A549 (cell line): ENCODE measurements at regions not wholly inside any gene's neighbourhood (a gene's known extent, or its start where the extent isn't known, plus 50 kb on each side); places are given as distances from the start of the nearest gene placed in this dataset.

Experiments used
- ATAC-seq, 2 experiments: fragments of 200-7000 bp in 1 of 2; fragments of >200 bp in 1 of 2; cut with Nextera tagmentation in 1 of 2; cut with Tn5 transposase in 1 of 2; 3 replicates each; pipeline versions ENCODE4 v1.8.0 to v1.9.1; 2018 to 2020; ENCODE audit warnings: mild to moderate bottlenecking in 1 of 2, moderate library complexity in 1 of 2
- CTCF ChIA-PET: fragments of 300-600 bp; sonication (Branson Sonifier 250); formaldehyde crosslinking; extraction: SDS; loops from one replicate; lab custom pipeline; 2021; ENCODE audit warnings: antibody characterized with exemption, inconsistent platforms; lab: Yijun Ruan, JAX
- POLR2A ChIA-PET: fragments of 350-600 bp; formaldehyde crosslinking; extraction: SDS; loops from one replicate; lab custom pipeline; 2021; ENCODE audit warnings: antibody characterized with exemption, inconsistent platforms; lab: Yijun Ruan, JAX
- DNase-seq, 2 experiments: peaks; one replicate each; pipeline versions ENCODE4 v3.0.0 to v3.0.0-alpha.2; 2011 to 2016; ENCODE audit warnings: low read depth in 1 of 2, low spot score in 1 of 2
- FAIRE-seq: peaks from 2 replicates; lab custom pipeline; 2011; peaks lifted over from hg19 to GRCh38; lab: Jason Lieb, UNC
- H3K27ac ChIP-seq, 2 experiments: fragments of >200 bp; sonication (Bioruptor Twin); formaldehyde crosslinking; 3 replicates each; pipeline ENCODE4 v1.5.1; 2016 to 2017
- H3K4me1 ChIP-seq: fragments of >200 bp; sonication (Bioruptor Twin); formaldehyde crosslinking; 3 replicates; pipeline ENCODE4 v1.6.1; 2016
- H3K4me2 ChIP-seq: fragments of >200 bp; sonication (Bioruptor Twin); formaldehyde crosslinking; 3 replicates; pipeline ENCODE4 v1.6.1; 2016
- H3K4me3 ChIP-seq: fragments of >200 bp; sonication (Bioruptor Twin); formaldehyde crosslinking; 3 replicates; pipeline ENCODE4 v1.5.1; 2016
- H3K9me3 ChIP-seq: fragments of >200 bp; sonication (Bioruptor Twin); formaldehyde crosslinking; 3 replicates; pipeline ENCODE4 v1.6.1; 2016
- CBX2 ChIP-seq: fragments of 200-600 bp; sonication (generic); IDR thresholded peaks from 2 replicates; pipeline ENCODE4 v1.6.1; 2016; ENCODE audit warnings: low read depth, mild to moderate bottlenecking, borderline replicate concordance
- CBX8 ChIP-seq: fragments of 200-600 bp; sonication (generic); IDR thresholded peaks from 2 replicates; pipeline ENCODE4 v1.6.1; 2016
- CEBPB ChIP-seq, 2 experiments: fragments of >200 bp in 1 of 2; sonication (Bioruptor Twin) in 1 of 2; formaldehyde crosslinking in 1 of 2; IDR thresholded peaks; 2 replicates each; pipeline ENCODE4 v1.6.1; 2012 to 2016
- CHD2 ChIP-seq: fragments of 150-350 bp; IDR thresholded peaks from 2 replicates; pipeline ENCODE4 v1.6.1; 2014; ENCODE audit warnings: low read length; ENCODE audit not compliant: partially characterized antibody
- CHD4 ChIP-seq: fragments of 200-600 bp; sonication (generic); IDR thresholded peaks from 2 replicates; pipeline ENCODE4 v1.6.1; 2016; ENCODE audit warnings: antibody characterized with exemption, mild to moderate bottlenecking, borderline replicate concordance
- E2F6 ChIP-seq: IDR thresholded peaks from 2 replicates; pipeline ENCODE4 v1.6.1; 2012; ENCODE audit warnings: low read depth, borderline replicate concordance
- EHF ChIP-seq: fragments of 250-450 bp; sonication (Bioruptor Pico); IDR thresholded peaks from 2 replicates; pipeline ENCODE4 v1.5.0; 2020; ENCODE audit warnings: mild to moderate bottlenecking
- ELK1 ChIP-seq: fragments of 150-350 bp; IDR thresholded peaks from 2 replicates; pipeline ENCODE4 v1.6.1; 2014; ENCODE audit warnings: low read depth, mild to moderate bottlenecking, low read length
- EP300 ChIP-seq, 2 experiments: fragments of >200 bp; sonication (Bioruptor Twin); formaldehyde crosslinking; IDR thresholded peaks; 2 replicates in 1 of 2; 3 replicates in 1 of 2; pipeline ENCODE4 v1.6.1; 2016 to 2017
- FOSB ChIP-seq: fragments of 250-450 bp; sonication (Bioruptor Pico); IDR thresholded peaks from 2 replicates; pipeline ENCODE4 v1.5.0; 2020; ENCODE audit warnings: mild to moderate bottlenecking, moderate library complexity
- GATA3 ChIP-seq: IDR thresholded peaks from 2 replicates; pipeline ENCODE4 v1.6.1; 2012; ENCODE audit warnings: borderline replicate concordance
- HDAC2 ChIP-seq: fragments of 200-600 bp; sonication (generic); IDR thresholded peaks from 2 replicates; pipeline ENCODE4 v1.6.1; 2016
- HOXA7 ChIP-seq: fragments of 250-450 bp; sonication (Bioruptor Pico); IDR thresholded peaks from 2 replicates; pipeline ENCODE4 v1.5.0; 2020; ENCODE audit warnings: mild to moderate bottlenecking, moderate library complexity
- HOXB5 ChIP-seq: fragments of 250-450 bp; sonication (Bioruptor Pico); IDR thresholded peaks from 2 replicates; pipeline ENCODE4 v1.5.0; 2020; ENCODE audit warnings: mild to moderate bottlenecking, moderate library complexity
- JUNB ChIP-seq: fragments of >200 bp; sonication (Bioruptor Twin); formaldehyde crosslinking; IDR thresholded peaks from 2 replicates; pipeline ENCODE4 v1.6.1; 2016
- KDM1A ChIP-seq: fragments of 200-600 bp; sonication (generic); IDR thresholded peaks from 2 replicates; pipeline ENCODE4 v1.6.1; 2016; ENCODE audit warnings: low read depth, mild to moderate bottlenecking
- KDM5A ChIP-seq: fragments of 200-600 bp; sonication (generic); IDR thresholded peaks from 2 replicates; pipeline ENCODE4 v1.6.1; 2016; ENCODE audit warnings: antibody characterized with exemption, mild to moderate bottlenecking
- MAX ChIP-seq: IDR thresholded peaks from 2 replicates; pipeline ENCODE4 v1.6.1; 2012
- NPAS2 ChIP-seq: fragments of 250-450 bp; sonication (Bioruptor Pico); IDR thresholded peaks from 2 replicates; pipeline ENCODE4 v1.8.0; 2022; ENCODE audit warnings: mild to moderate bottlenecking, moderate library complexity, borderline replicate concordance
- NR3C1 ChIP-seq: fragments of >200 bp; sonication (Bioruptor Twin); formaldehyde crosslinking; IDR thresholded peaks from 3 replicates; pipeline ENCODE4 v1.6.1; 2017
- PBX3 ChIP-seq: IDR thresholded peaks from 2 replicates; pipeline ENCODE4 v1.6.1; 2012
- RARB ChIP-seq: fragments of 250-450 bp; sonication (Bioruptor Pico); IDR thresholded peaks from 2 replicates; pipeline ENCODE4 v1.8.0; 2021; ENCODE audit warnings: mild to moderate bottlenecking, moderate library complexity
- SREBF2 ChIP-seq: fragments of 450-650 bp; IDR thresholded peaks from 2 replicates; pipeline ENCODE4 v1.6.1; 2014; ENCODE audit warnings: mild to moderate bottlenecking, moderate library complexity
- USF2 ChIP-seq: fragments of 450-650 bp; IDR thresholded peaks from 2 replicates; pipeline ENCODE4 v1.6.1; 2014; ENCODE audit warnings: antibody characterized with exemption
- ZNF302 ChIP-seq: fragments of 250-450 bp; sonication (Bioruptor Pico); IDR thresholded peaks from 2 replicates; pipeline ENCODE4 v1.9.0; 2021; ENCODE audit warnings: inconsistent platforms, mild to moderate bottlenecking, moderate library complexity
- WGBS: methylation state at CpG from one replicate; pipeline ENCODE4 v1.1.6; 2017; ENCODE audit errors: missing lambda C conversion rate; 5-methylcytosine and 5-hydroxymethylcytosine counted together

- ATAC-seq: no peak
- Histone ChIP-seq H3K4me2 (no peak overlapping the region), H3K27ac (no peak overlapping the region)
- no peak for TF ChIP-seq HOXA7
- TF ChIP-seq CHD4: no peak
- TF ChIP-seq, all 56 proteins: peak for 0
- POLR2A ChIA-PET: no interaction called here
- FAIRE-seq (no peak), DNase-seq (no peak)
- CTCF ChIA-PET: no interaction called here
- H3K4me1 ChIP-seq: no peaks in the 10 kb centered on the region
- H3K4me3 ChIP-seq: no peak overlapping the region
- WGBS: 38% methylated on average over 2 of the region's 2 CpGs
- no peaks in the 10 kb centered on the region for H3K9me3 ChIP-seq
Observed at GRCh38 chr7:15936991-15937390, 250.5 kb upstream of the MEOX2 start.

GRCh38 chr7:15932318-15932717 is 245.8 kb upstream of the MEOX2 start:
- H3K4me2 ChIP-seq: no peak overlapping the region
- no peak overlapping the region for H3K27ac ChIP-seq
- no peaks in the 10 kb centered on the region for H3K4me1 ChIP-seq
- no peaks in the 10 kb centered on the region for H3K9me3 ChIP-seq
- no peak overlapping the region for H3K4me3 ChIP-seq
- WGBS: 2% methylated on average over 1 of the region's 1 CpG
- TF ChIP-seq KDM5A (no peak), SREBF2 (no peak), E2F6 (no peak)
- CTCF ChIA-PET: interaction anchor here (0.5 to 1.3 kb wide), 2 partner anchors 26 to 66 kb away, joined by 3 to 4 read pairs; no protein-coding TSS in a partner anchor
- ATAC-seq (no peak), DNase-seq (no peak), FAIRE-seq (no peak)
- POLR2A ChIA-PET: no interaction called here

GRCh38 chr7:15929411-15929810 is 242.9 kb upstream of the MEOX2 start:
- H3K27ac ChIP-seq: no peak overlapping the region
- H3K4me2 ChIP-seq: no peak overlapping the region
- CTCF ChIA-PET: no interaction called here
- H3K4me3 ChIP-seq: no peak overlapping the region
- ATAC-seq (no peak), DNase-seq (no peak), FAIRE-seq (no peak)
- WGBS: 10% methylated on average over 1 of the region's 1 CpG
- no peaks in the 10 kb centered on the region for H3K9me3 ChIP-seq
- H3K4me1 ChIP-seq: no peaks in the 10 kb centered on the region
- TF ChIP-seq KDM1A (no peak), EP300 (IDR thresholded peaks at IDR 0.05) (no peak), HOXB5 (CRISPR knock-in tag) (no peak), EHF (CRISPR knock-in tag) (no peak), E2F6 (no peak), RARB (CRISPR knock-in tag) (no peak), CEBPB (IDR thresholded peaks at IDR 0.05) (no peak), JUNB (no peak), NR3C1 (no peak), FOSB (CRISPR knock-in tag) (no peak), MAX (no peak), PBX3 (no peak), ZNF302 (no peak)
- POLR2A ChIA-PET: no interaction called here

GRCh38 chr7:15925608-15926007 is 239.1 kb upstream of the MEOX2 start:
- no peaks in the 10 kb centered on the region for H3K4me1 ChIP-seq
- no peaks in the 10 kb centered on the region for H3K9me3 ChIP-seq
- POLR2A ChIA-PET: no interaction called here
- H3K4me2 ChIP-seq: no peak overlapping the region
- no peak overlapping the region for H3K4me3 ChIP-seq
- H3K27ac ChIP-seq: no peak overlapping the region
- WGBS: 8% methylated on average over 1 of the region's 1 CpG
- CTCF ChIA-PET: no interaction called here
- ATAC-seq (no peak), FAIRE-seq (no peak), DNase-seq (no peak)
- no peak for TF ChIP-seq E2F6
- no peak for TF ChIP-seq GATA3
- TF ChIP-seq CBX8: no peak
- TF ChIP-seq CHD2: no peak
- TF ChIP-seq NPAS2 (CRISPR knock-in tag): no peak
- no peak for TF ChIP-seq HDAC2
- TF ChIP-seq KDM1A: no peak
- TF ChIP-seq ELK1: no peak
- no peak for TF ChIP-seq CBX2
- no peak for TF ChIP-seq USF2
